ENCODE measurements at regions not wholly inside any gene's neighbourhood (a gene's known extent, or its start where the extent isn't known, plus 50 kb on each side); places are given as distances from the start of the nearest gene placed in this dataset.

GRCh38 chr16:63822818-63823217 lies 1299.0 kb downstream of the CDH11 start:
- TF ChIP-seq CTCF (IDR thresholded peaks at IDR 0.05) (no peak), POLR2A (IDR thresholded peaks at IDR 0.05) (no peak)
